Lower leg skin (tissue), 3 donors: ENCODE measurements at regions not wholly inside any gene's neighbourhood (a gene's known extent, or its start where the extent isn't known, plus 50 kb on each side); places are given as distances from the start of the nearest gene placed in this dataset.

ENCODE experiments used
- POLR2A ChIP-seq, 2 donors: fragments of 450-650 bp; IDR thresholded peaks; one replicate each; pipeline ENCODE4 v1.6.1; 2016 to 2017; ENCODE audit warnings: antibody characterized with exemption in 2 of 2, mild to moderate bottlenecking in 1 of 2, moderate library complexity in 1 of 2
- TF ChIP-seq, protein P1 (sequence below), 3 donors: fragments of 450-650 bp; IDR thresholded peaks; one replicate each; pipeline ENCODE4 v1.5.1; 2016; ENCODE audit warnings: antibody characterized with exemption in 3 of 3, mild to moderate bottlenecking in 3 of 3, moderate library complexity in 2 of 3

GRCh38 chr1:70490153-70490552, 79.1 kb downstream of the CTH start:
- TF ChIP-seq, protein P1, sequence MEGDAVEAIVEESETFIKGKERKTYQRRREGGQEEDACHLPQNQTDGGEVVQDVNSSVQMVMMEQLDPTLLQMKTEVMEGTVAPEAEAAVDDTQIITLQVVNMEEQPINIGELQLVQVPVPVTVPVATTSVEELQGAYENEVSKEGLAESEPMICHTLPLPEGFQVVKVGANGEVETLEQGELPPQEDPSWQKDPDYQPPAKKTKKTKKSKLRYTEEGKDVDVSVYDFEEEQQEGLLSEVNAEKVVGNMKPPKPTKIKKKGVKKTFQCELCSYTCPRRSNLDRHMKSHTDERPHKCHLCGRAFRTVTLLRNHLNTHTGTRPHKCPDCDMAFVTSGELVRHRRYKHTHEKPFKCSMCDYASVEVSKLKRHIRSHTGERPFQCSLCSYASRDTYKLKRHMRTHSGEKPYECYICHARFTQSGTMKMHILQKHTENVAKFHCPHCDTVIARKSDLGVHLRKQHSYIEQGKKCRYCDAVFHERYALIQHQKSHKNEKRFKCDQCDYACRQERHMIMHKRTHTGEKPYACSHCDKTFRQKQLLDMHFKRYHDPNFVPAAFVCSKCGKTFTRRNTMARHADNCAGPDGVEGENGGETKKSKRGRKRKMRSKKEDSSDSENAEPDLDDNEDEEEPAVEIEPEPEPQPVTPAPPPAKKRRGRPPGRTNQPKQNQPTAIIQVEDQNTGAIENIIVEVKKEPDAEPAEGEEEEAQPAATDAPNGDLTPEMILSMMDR (IDR thresholded peaks at IDR 0.05) = no peak
- TF ChIP-seq POLR2A (IDR thresholded peaks at IDR 0.05) = no peak
